ENCODE measurements at regions not wholly inside any gene's neighbourhood (a gene's known extent, or its start where the extent isn't known, plus 50 kb on each side); places are given as distances from the start of the nearest gene placed in this dataset.

DNA sequence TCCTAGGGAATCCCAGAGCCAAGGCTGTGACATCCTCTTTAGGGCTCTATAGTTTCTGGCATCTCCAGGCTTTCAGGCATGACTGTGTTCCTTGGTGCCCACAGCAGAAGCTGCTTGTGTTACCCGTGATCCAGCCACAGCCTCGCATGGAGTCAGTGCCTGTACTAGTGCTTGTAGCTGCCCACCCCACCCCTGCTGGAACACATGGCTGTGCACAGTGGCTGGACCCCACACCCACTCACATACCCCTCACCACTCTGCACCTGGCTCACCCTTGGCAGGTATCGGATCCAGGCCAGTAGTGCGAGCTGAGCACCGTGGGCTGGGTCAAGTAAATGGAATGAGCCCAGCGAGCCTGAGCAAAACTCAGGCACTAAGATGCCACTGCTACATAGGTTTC lies 934.7 kb upstream of the PRMT6 start:
- BruUV-seq (replicated peaks), result no TSS peak
- Histone ChIP-seq H3K4me1 (ENCODE audit: insufficient read depth, low read length, poor library complexity, severe bottlenecking) (no peaks in the 10 kb centered on the region), H3K27me3 (replicated peaks; ENCODE audit: insufficient read depth, low read depth, low read length, poor library complexity) (no peaks in the 10 kb centered on the region), H3K4me3 (ENCODE audit: low read depth, low read length, poor library complexity, severe bottlenecking) (no peak overlapping the region), H3K27ac (ENCODE audit: low read depth, low read length, poor library complexity, severe bottlenecking) (no peak overlapping the region), H3K9me3 (ENCODE audit: low read depth, low read length, poor library complexity, severe bottlenecking) (no peaks in the 10 kb centered on the region), H3K36me3 (ENCODE audit: insufficient read depth, low read length, poor library complexity, severe bottlenecking) (no peaks in the 10 kb centered on the region)
- no peak for DNase-seq (ENCODE audit: low spot score)
- ChIA-PET POLR2A (ENCODE audit: low non-redundant PET) (no interaction called here), CTCF (interaction anchor here (1.2 kb wide), 1 partner anchor 60 kb away, joined by 3 read pairs; no protein-coding TSS in a partner anchor)
- TF ChIP-seq, protein P1, sequence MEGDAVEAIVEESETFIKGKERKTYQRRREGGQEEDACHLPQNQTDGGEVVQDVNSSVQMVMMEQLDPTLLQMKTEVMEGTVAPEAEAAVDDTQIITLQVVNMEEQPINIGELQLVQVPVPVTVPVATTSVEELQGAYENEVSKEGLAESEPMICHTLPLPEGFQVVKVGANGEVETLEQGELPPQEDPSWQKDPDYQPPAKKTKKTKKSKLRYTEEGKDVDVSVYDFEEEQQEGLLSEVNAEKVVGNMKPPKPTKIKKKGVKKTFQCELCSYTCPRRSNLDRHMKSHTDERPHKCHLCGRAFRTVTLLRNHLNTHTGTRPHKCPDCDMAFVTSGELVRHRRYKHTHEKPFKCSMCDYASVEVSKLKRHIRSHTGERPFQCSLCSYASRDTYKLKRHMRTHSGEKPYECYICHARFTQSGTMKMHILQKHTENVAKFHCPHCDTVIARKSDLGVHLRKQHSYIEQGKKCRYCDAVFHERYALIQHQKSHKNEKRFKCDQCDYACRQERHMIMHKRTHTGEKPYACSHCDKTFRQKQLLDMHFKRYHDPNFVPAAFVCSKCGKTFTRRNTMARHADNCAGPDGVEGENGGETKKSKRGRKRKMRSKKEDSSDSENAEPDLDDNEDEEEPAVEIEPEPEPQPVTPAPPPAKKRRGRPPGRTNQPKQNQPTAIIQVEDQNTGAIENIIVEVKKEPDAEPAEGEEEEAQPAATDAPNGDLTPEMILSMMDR (conservative IDR thresholded peaks at IDR 0.05; ENCODE audit: low read depth, low read length), result no peak
- TF ChIP-seq EZH2 (IDR thresholded peaks at IDR 0.05; ENCODE audit: borderline replicate concordance, low read depth, low read length, poor library complexity, severe bottlenecking), result no peak
- intact Hi-C loops (cut with micrococcal nuclease; ENCODE audit: unreplicated experiment), result no loop called here

DNA sequence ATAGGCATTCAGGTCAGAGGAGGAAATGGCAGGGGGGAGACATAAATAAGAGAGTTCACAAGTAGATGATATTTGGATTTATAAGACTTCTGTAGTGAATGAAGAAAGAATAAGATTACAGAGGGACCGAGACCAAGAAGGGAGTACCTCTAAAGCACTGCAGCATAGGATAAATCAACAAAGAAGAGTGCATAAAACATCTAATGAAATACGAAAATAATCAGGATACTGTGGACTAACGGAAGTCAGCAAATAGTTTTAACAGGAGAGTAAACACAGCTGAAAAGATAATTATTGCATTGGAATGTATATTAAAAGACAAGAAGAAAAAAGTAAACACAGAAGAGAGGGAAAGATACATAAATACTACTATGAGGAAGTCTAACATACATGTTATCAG lies 921.9 kb upstream of the PRMT6 start:
- no TSS peak for BruUV-seq (replicated peaks)
- CTCF ChIA-PET, result no interaction called here
- peaks cover 5% of the 10 kb centered on the region for H3K4me1 ChIP-seq (ENCODE audit: insufficient read depth, low read length, poor library complexity, severe bottlenecking)
- no peak for DNase-seq (ENCODE audit: low spot score)
- H3K4me3 ChIP-seq (ENCODE audit: low read depth, low read length, poor library complexity, severe bottlenecking), result no peak overlapping the region
- POLR2A ChIA-PET (ENCODE audit: low non-redundant PET), result interaction anchor here (0.7 kb wide), 1 partner anchor 68 kb away, joined by 3 read pairs; no protein-coding TSS in a partner anchor
- TF ChIP-seq, protein P1 (conservative IDR thresholded peaks at IDR 0.05; ENCODE audit: low read depth, low read length), result no peak
- no peak for TF ChIP-seq EZH2 (IDR thresholded peaks at IDR 0.05; ENCODE audit: borderline replicate concordance, low read depth, low read length, poor library complexity, severe bottlenecking)
- no peak overlapping the region for H3K27ac ChIP-seq (ENCODE audit: low read depth, low read length, poor library complexity, severe bottlenecking)
- no peaks in the 10 kb centered on the region for H3K9me3 ChIP-seq (ENCODE audit: low read depth, low read length, poor library complexity, severe bottlenecking)
- H3K36me3 ChIP-seq (ENCODE audit: insufficient read depth, low read length, poor library complexity, severe bottlenecking), result no peaks in the 10 kb centered on the region
- no peaks in the 10 kb centered on the region for H3K27me3 ChIP-seq (replicated peaks; ENCODE audit: insufficient read depth, low read depth, low read length, poor library complexity)
- intact Hi-C loops (cut with micrococcal nuclease; ENCODE audit: unreplicated experiment), result no loop called here

DNA sequence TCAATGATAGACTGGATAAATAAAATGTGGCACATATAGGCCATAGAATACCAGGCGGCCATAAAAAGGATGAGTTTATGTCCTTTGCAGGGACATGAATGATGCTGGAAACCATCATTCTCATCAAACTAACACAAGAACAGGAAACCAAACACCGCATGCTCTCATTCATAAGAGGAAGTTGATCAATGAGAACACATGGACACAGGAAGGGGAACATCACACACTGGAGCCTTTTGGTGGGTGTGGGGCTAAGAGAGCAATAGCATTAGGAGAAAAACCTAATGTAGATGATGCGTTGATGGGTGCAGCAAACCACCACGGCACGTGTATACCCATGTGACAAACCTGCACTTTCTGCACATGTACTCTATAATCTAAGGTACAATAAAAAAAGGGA lies 883.4 kb upstream of the PRMT6 start:
- Histone ChIP-seq H3K27ac (ENCODE audit: low read depth, low read length, poor library complexity, severe bottlenecking) (no peak overlapping the region), H3K36me3 (ENCODE audit: insufficient read depth, low read length, poor library complexity, severe bottlenecking) (no peaks in the 10 kb centered on the region), H3K27me3 (replicated peaks; ENCODE audit: insufficient read depth, low read depth, low read length, poor library complexity) (no peaks in the 10 kb centered on the region), H3K4me1 (ENCODE audit: insufficient read depth, low read length, poor library complexity, severe bottlenecking) (no peaks in the 10 kb centered on the region), H3K4me3 (ENCODE audit: low read depth, low read length, poor library complexity, severe bottlenecking) (no peak overlapping the region), H3K9me3 (ENCODE audit: low read depth, low read length, poor library complexity, severe bottlenecking) (no peaks in the 10 kb centered on the region)
- BruUV-seq (replicated peaks), result no TSS peak
- CTCF ChIA-PET, result no interaction called here
- POLR2A ChIA-PET (ENCODE audit: low non-redundant PET), result no interaction called here
- peak; percentile 73 for DNase-seq (ENCODE audit: low spot score)
- intact Hi-C loops (cut with micrococcal nuclease; ENCODE audit: unreplicated experiment), result no loop called here
- TF ChIP-seq EZH2 (IDR thresholded peaks at IDR 0.05; ENCODE audit: borderline replicate concordance, low read depth, low read length, poor library complexity, severe bottlenecking), result no peak
- TF ChIP-seq, protein P1 (conservative IDR thresholded peaks at IDR 0.05; ENCODE audit: low read depth, low read length), result no peak

Measured in A673 (cell line).